Fibroblast of lung (primary cell): ENCODE measurements at regions not wholly inside any gene's neighbourhood (a gene's known extent, or its start where the extent isn't known, plus 50 kb on each side); places are given as distances from the start of the nearest gene placed in this dataset.

Experiments
- CTCF ChIP-seq, 2 donors: IDR thresholded peaks in 1 of 2; conservative IDR thresholded peaks in 1 of 2; 1 replicate in 1 of 2; 2 replicates in 1 of 2; pipeline ENCODE4 v1.5.1; 2011 to 2012; ENCODE audit warnings: low read length in 2 of 2, control low read depth in 1 of 2, inconsistent platforms in 1 of 2, low read depth in 1 of 2, mild to moderate bottlenecking in 1 of 2
- EZH2 ChIP-seq: IDR thresholded peaks from 2 replicates; pipeline ENCODE4 v1.5.1; 2012; ENCODE audit warnings: low read length, control low read depth, mild to moderate bottlenecking; ENCODE audit errors: missing control alignments

GRCh38 chr4:141411936-141412335 lies 191.2 kb downstream of the ZNF330 start:
- TF ChIP-seq CTCF (conservative IDR thresholded peaks at IDR 0.05 in 1 of 2, IDR thresholded peaks at IDR 0.05 in 1 of 2; ENCODE audit: low read depth in 1 of 2, low read length in 2 of 2) (no peak), EZH2 (no peak)
